ENCODE measurements at regions not wholly inside any gene's neighbourhood (a gene's known extent, or its start where the extent isn't known, plus 50 kb on each side); places are given as distances from the start of the nearest gene placed in this dataset.

DNA sequence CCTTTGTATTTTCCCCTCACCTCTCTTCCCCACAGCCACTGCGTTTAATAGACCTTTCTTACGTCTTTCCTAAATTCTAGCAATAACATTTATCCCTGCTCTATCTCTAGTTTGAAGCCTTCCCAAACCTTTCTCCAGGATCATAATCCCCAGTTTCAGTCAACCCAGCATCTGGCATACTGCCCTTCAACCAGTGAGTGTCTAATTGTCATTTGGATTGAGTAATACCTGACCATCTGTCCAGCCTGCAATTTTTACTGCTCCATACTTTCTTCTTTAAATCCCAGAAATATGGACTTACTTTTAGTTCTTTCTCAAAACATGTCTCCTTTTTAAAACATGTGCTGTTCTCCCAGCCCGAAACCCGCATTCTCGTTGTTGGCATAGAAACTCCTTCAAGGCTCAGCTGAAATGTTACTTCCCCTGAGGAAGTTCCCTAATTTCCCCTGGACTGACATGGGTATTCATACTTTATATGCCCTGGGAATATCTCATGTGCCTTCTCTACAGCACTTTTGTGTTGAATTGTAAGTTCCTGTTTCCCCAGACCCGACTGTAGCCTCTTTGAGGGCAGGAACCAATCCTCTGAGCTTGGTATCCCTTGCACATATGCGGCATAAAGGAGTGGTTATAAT, 65.1 kb upstream of the ETV6 start:
- TF ChIP-seq, protein P1, sequence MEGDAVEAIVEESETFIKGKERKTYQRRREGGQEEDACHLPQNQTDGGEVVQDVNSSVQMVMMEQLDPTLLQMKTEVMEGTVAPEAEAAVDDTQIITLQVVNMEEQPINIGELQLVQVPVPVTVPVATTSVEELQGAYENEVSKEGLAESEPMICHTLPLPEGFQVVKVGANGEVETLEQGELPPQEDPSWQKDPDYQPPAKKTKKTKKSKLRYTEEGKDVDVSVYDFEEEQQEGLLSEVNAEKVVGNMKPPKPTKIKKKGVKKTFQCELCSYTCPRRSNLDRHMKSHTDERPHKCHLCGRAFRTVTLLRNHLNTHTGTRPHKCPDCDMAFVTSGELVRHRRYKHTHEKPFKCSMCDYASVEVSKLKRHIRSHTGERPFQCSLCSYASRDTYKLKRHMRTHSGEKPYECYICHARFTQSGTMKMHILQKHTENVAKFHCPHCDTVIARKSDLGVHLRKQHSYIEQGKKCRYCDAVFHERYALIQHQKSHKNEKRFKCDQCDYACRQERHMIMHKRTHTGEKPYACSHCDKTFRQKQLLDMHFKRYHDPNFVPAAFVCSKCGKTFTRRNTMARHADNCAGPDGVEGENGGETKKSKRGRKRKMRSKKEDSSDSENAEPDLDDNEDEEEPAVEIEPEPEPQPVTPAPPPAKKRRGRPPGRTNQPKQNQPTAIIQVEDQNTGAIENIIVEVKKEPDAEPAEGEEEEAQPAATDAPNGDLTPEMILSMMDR (IDR thresholded peaks at IDR 0.05; ENCODE audit: low read depth, low read length, missing control alignments) = no peak
- no peak for DNase-seq (ENCODE audit: low read depth)
- in situ Hi-C loops (cut with HindIII; ENCODE audit: low sequenced_read_pairs) = loop anchor here (25.0 kb wide), 1 partner anchor 453 kb away; no protein-coding TSS in a partner anchor

DNA sequence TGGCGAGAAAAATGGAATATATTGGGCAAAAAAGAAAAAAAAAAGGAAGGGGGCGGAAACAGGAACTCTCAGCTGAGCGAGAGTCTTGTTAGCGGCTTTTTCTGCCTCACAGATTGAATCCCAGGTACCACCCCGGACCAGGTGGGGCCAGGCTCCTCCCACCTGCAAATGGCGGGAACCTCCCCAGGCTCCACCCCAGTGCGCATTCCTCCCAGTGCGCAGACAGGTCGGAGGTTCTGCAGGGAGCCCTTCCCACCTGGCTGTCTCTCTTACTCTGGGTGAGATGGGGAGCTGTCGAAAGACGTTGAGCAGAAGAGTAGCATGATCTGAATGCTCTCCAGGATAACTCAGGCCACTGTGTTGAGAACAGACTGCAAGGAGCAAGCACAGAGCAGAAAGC, 57.0 kb upstream of the ETV6 start:
- no peak for DNase-seq (ENCODE audit: low read depth)
- H3K4me3 ChIP-seq (ENCODE audit: low read depth, low read length) = no peak overlapping the region
- in situ Hi-C loops (cut with HindIII; ENCODE audit: low sequenced_read_pairs) = loop anchor here (25.0 kb wide), 1 partner anchor 445 kb away; no protein-coding TSS in a partner anchor
- TF ChIP-seq, protein P1 (IDR thresholded peaks at IDR 0.05; ENCODE audit: low read depth, low read length, missing control alignments) = no peak

More for the DNA sequence above, 65.1 kb upstream of the ETV6 start:
- H3K4me3 ChIP-seq (ENCODE audit: low read depth, low read length) = no peak overlapping the region

DNA sequence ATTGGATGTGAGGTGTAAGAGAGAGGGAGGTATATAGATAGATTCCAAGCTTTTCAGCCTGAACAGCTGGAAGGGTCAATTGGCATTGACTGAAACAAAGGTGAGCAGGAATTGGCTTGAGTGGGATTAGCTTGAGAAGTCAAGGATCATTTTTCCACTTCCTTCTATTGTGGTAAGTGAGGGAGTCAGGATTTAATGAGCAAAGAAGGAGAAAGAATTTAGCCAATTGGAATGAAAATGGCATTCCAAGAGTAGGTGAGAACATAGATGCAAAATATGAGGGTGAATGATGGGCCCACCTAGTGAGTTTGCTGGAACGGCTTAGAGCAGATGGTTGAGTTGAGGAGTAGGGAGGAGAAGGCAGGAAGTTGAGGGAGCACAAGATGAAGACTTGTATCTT, 56.5 kb upstream of the ETV6 start:
- TF ChIP-seq, protein P1 (IDR thresholded peaks at IDR 0.05; ENCODE audit: low read depth, low read length, missing control alignments) = no peak
- in situ Hi-C loops (cut with HindIII; ENCODE audit: low sequenced_read_pairs) = loop anchor here (25.0 kb wide), 1 partner anchor 444 kb away; no protein-coding TSS in a partner anchor
- DNase-seq (ENCODE audit: low read depth) = no peak
- no peak overlapping the region for H3K4me3 ChIP-seq (ENCODE audit: low read depth, low read length)

DNA sequence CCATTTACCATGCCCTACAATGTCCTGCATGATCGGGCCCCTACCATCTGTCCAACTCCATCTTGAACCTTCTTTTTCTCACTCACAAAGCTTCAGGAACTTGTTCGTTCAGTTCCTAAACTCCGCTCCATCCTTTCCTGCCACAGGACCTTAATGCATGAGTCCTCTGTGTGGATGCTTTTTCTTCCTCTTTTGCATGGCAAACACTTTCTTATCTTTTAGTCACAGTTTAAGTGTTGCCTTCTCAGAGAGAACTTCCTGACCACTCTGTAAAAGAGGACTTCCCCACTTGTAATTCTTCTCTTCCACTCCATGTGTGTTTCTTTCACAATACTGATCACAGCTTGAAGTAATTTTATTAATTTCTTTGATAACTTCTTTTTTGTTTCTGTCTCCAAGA, 54.4 kb upstream of the ETV6 start:
- TF ChIP-seq, protein P1 (IDR thresholded peaks at IDR 0.05; ENCODE audit: low read depth, low read length, missing control alignments) = no peak
- DNase-seq (ENCODE audit: low read depth) = no peak
- in situ Hi-C loops (cut with HindIII; ENCODE audit: low sequenced_read_pairs) = loop anchor here (25.0 kb wide), 1 partner anchor 442 kb away; no protein-coding TSS in a partner anchor
- no peak overlapping the region for H3K4me3 ChIP-seq (ENCODE audit: low read depth, low read length)

DNA sequence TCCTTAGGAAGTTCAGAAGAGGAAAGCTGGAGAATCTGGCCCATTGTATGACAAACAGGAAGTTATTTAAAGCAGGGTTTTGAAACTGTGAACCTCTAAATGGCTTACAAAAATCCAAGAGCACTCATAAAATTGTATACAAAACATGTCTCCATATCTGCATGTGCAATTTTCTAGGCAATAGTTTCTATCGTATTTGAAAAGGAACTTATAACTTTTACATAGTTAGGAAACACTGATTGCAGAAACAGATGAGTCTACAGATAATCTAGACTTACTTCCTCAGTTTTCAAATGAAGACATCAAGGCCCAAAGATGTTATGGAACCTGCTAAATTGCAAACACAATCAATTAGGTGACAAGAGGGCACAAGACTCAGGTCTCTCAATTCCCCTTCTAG, 53.3 kb upstream of the ETV6 start:
- no peak overlapping the region for H3K4me3 ChIP-seq (ENCODE audit: low read depth, low read length)
- TF ChIP-seq, protein P1 (IDR thresholded peaks at IDR 0.05; ENCODE audit: low read depth, low read length, missing control alignments) = no peak
- no peak for DNase-seq (ENCODE audit: low read depth)
- in situ Hi-C loops (cut with HindIII; ENCODE audit: low sequenced_read_pairs) = loop anchor here (25.0 kb wide), 1 partner anchor 441 kb away; no protein-coding TSS in a partner anchor

DNA sequence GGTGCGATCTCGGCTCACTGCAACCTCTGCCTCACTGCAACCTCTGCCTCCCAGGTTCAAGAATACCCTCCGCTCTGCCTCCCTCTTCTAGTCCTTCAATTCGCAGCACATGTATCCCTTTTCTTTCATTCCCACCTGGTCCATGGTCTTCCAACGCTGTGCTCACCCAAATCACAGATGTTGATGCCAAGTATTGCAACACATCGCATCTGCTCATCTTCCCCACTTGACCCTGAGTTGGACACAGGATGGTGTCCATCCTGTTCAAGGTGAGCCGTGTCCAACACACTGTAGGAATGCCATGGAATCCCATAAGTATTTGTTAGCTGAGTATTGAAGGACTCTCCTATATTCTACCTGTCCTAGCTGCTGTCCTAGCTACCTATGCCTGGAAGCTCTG, 50.6 kb upstream of the ETV6 start:
- no peak for DNase-seq (ENCODE audit: low read depth)
- TF ChIP-seq, protein P1 (IDR thresholded peaks at IDR 0.05; ENCODE audit: low read depth, low read length, missing control alignments) = no peak
- in situ Hi-C loops (cut with HindIII; ENCODE audit: low sequenced_read_pairs) = loop anchor here (25.0 kb wide), 1 partner anchor 438 kb away; no protein-coding TSS in a partner anchor
- no peak overlapping the region for H3K4me3 ChIP-seq (ENCODE audit: low read depth, low read length)
